GM19239 (cell line): ENCODE measurements at regions not wholly inside any gene's neighbourhood (a gene's known extent, or its start where the extent isn't known, plus 50 kb on each side); places are given as distances from the start of the nearest gene placed in this dataset.
"Not testable (repeated sequence)": the region's sequence is repeated elsewhere in the genome, so short reads cannot be mapped to it uniquely, and the experiment has no call there.

Experiments used
- DNase-seq: peaks from one replicate; pipeline ENCODE4 v3.0.0; 2011; ENCODE audit warnings: low spot score; ENCODE audit not compliant: insufficient read length
- FAIRE-seq: peaks from 2 replicates; lab custom pipeline; 2011; peaks lifted over from hg19 to GRCh38; lab: Jason Lieb, UNC

DNA sequence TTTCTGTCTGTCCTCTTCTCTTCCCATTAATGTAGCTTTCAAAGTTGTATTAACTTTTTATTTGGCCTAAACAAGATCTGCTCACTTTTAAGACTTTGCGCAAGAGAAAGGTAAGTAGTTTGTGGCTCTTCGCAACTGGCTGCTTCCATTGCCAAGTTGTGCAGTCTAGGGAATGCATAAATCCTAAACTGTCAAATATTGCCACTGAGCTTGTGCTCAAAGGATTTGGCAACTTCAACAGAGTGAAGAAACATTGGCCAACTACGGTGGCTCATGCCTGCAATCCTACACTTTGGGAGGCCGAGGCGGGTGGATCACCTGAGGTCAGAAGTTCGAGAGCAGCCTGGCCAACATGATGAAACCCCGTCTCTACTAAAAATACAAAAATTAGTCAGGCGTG lies 826.4 kb downstream of the EPHA4 start:
- DNase-seq, result no peak
- no peak for FAIRE-seq

DNA sequence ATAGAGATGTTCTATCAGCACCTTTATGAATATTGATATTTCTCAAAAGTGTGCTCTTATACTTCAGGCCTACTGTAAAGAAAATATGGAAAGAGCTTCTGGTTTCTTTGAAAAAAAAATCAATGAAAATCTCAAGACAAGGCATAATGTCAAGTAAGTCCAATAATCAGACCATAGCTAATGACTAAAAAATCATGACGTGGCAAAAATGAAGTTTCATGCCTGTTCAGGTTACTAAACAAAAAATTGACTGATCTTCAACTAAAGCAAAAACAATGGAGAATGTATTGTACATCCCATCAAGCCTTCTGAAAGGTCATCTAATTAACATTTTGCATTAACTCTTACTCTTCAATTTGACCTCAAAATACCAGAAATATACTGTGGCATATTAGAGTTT lies 824.4 kb downstream of the EPHA4 start:
- no peak for DNase-seq
- FAIRE-seq, result no peak

DNA sequence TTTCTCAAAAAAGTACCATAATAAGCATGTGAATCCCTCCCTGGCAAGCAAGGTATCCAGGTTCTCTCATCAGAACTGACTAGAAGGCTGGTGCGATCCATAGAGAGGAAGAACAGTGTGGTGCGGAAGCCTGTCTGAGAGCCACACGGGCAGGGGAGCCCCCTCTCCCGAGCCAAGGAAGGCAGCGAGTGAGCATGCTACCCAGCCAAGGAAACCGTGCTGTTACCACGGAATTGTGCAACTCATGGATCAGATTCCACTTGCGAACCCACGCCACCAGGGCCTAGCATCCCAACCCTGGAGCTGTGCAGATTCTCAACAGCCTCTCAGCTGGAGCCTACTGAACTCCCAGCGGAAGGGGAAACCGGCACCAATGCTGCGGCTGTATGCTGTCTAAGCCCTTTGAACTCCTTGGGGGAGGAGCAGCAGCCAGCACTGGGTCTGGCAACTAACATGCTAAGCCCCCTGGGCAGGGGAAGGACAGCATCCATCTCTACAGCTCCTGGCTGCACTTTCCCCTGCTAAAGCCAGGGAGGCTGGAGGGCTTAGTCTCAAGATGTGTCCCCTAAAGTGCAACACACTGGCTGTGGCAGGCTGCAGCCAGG lies 823.1 kb downstream of the EPHA4 start:
- no peak for DNase-seq
- no peak for FAIRE-seq

- DNase-seq (no peak), FAIRE-seq (no peak)
Observed at GRCh38 chr2:220753486-220753885, 818.6 kb downstream of the EPHA4 start.

GRCh38 chr2:220756653-220757052 lies 815.5 kb downstream of the EPHA4 start:
- FAIRE-seq (no peak), DNase-seq (no peak)

DNA sequence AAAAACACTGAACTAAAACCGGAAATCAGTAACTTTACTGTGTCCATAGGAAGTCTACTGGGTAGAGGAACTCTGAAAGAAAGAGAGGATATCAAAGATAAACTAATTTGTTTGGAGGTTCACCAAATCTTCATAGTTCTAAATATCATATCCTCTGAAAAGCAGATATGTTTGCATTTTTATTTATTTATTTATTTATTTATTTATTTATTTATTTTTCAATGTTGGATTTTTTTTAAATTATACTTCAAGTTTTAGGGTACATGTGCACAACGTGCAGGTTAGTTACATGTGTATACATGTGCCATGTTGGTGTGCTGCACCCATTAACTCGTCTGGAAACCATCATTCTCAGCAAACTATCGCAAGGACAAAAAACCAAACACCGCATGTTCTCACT lies 813.7 kb downstream of the EPHA4 start:
- DNase-seq, FAIRE-seq: not testable (repeated sequence)

DNA sequence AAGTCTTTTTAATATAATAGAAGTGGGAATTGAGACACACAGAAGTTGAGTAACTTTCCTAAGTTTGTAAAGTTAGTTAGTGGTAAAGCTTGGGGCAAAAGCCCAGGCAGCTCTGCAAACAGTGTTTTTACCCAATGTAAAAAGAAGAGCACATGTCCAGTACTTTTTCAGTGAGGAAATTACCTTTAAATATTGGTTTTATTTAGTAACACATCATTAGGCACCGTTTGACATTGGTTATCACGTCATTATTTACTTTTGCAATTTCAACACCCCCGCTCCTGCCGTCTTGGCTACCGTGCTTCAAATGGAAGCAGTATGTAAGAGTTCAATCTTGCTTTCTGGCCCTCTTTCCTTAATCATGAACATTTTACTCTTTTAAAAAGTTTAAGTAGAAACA lies 807.9 kb downstream of the EPHA4 start:
- no peak for FAIRE-seq
- no peak for DNase-seq

GRCh38 chr2:220767591-220768255 lies 804.4 kb downstream of the EPHA4 start:
- DNase-seq (no peak), FAIRE-seq (no peak)

DNA sequence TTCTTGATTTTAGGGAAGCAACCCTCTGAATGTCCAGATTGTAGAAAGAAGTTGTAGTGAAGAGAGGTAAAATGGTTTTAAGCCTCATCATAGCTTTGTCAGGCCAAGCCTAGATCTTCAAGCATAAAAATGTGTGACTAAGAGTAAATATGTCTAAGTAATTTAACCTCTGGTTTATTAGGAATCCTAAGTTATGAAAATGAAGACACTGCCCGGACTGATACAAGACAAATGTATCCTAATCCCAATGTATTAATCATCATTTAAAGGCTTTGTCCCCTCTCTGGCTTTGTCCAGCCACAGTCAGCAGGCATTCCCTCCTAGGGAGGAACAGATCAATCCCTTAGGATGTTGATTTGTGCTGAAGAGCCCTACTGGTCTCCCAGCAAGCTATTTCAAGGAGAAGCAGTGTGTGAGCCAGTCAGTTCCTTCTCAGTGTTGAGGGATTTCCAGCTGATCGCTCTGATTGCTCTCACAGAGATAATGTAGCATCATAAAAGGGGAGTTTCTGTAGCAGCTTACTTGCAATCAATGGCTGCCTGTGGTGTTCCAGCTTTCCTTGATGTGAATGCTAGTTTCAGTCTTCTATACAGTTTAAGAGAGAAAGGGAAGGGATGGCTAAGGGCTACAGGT lies 796.1 kb downstream of the EPHA4 start:
- DNase-seq, result no peak
- no peak for FAIRE-seq

- DNase-seq, FAIRE-seq: not testable (repeated sequence)
Observed at GRCh38 chr2:220779076-220779475, 793.0 kb downstream of the EPHA4 start.

DNA sequence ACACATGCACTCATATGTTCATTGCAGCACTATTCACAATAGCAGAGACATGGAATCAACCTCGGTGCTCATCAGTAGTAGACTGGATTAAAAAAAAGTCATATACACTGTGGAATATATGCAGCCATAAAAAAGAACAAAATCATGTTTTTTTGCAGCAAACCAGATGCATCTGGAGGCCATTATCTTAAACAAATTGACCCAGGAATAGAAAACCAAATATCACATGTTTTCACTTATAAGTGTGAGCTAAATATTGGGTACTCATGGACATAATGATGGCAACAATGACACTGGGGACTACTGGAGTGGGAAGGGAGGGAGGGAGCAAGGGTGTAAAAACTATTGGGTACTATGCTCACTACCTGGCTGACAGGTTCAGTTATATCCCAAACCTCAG lies 792.6 kb downstream of the EPHA4 start:
- FAIRE-seq, result no peak
- no peak for DNase-seq

DNA sequence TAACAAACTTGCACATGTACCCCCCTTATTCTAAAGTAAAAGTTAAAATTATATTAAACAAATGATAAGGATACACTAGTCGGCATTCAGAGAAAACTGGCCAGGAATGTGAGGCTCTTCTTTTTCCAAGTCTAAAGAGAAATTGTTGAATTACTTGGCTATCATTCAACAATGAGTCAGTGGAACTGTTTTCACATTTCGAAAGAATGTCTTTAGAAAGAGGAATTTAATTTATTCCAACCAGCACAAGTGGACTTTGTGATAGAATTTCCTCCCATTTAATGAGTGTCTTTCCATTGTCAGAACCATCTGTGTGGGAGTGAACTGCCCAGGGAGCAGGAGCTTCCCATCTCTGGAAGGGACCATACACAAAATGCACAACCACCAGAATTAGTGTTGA lies 792.2 kb downstream of the EPHA4 start:
- no peak for DNase-seq
- FAIRE-seq, result no peak

GRCh38 chr2:220781622-220782241 lies 790.4 kb downstream of the EPHA4 start:
- FAIRE-seq (no peak), DNase-seq (no peak)

DNA sequence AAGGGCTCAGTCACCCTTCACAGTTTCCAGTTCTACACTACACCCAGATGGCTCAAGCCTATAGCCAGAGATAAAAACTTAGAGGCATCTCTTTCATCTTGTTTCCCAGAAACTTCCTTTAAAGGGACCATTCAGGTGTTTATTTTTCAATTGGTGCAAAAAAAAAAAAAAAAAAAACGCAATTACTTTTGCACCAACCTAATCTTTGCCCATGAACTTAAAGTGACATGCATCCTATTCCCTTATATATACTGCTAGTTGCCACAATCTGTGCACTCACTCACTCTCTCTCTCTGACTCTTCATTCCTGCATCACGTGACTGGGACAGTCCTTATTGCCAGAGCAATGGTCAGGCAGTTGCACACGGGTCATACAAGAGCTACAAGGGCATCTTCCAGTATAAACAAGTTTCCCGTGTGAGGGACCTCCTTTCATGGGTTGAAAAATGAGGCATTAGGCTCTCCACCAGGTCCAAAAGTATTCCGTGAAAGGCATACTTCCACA lies 789.4 kb downstream of the EPHA4 start:
- no peak for FAIRE-seq
- no peak for DNase-seq

DNA sequence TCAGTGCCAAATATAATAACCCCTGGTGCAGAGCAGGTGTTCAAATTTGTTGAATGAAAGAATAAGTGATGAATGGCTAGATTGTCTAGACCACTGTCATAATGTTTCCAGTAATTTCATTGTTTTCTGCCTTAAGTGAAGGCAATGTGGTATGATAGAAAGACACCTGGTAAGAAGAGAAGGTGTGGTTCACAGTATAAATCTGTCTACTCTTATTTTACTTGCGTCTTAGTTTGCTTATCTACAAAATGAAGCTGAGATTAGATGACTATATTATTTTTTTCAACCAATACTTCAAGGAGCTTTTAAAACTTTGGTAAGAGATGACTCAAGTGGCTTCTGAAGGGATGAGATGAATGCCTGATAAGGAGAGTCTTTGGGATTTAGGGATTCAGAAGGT lies 788.4 kb downstream of the EPHA4 start:
- no peak for FAIRE-seq

GRCh38 chr2:220785178-220785577 lies 786.9 kb downstream of the EPHA4 start:
- FAIRE-seq (no peak), DNase-seq (no peak)

More for the DNA sequence above, 788.4 kb downstream of the EPHA4 start:
- no peak for DNase-seq

DNA sequence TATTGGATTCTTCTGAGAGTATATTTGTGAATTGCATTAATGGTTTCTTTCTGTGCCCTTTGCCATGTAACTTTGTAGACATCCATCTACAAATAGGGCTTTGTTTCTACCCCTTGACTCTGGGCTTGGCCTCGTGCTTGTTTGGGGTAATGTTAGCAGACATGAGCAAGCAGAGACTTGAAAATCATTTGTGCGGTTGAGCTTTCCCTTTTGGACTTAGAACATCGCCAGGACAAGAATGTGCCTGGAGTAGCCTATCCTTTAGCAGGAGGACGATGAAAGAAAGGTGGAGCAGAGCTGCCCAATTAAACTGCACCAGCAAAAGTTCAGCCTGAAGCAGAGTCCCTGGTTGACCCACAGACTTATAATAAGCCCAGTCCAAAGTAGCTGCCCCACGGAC lies 785.9 kb downstream of the EPHA4 start:
- no peak for DNase-seq
- FAIRE-seq, result no peak

DNA sequence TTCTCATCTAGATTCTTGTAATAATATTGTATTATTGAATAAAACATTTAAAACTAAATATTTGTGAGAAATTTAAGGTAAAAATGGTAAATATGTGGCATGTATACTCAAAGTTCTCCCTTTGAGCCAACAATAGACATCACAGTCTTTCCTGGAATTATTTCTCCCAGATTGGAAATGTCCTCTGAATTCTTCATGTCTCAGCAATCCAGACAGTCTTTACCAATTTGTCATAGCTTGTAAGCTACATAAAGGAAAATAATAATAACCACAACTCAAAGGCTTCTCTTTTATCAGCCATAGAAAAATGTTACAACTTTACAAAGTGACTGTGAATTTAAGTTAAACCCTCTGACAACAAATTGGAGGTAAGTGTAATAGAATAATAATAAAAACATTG lies 784.9 kb downstream of the EPHA4 start:
- DNase-seq, result no peak
- no peak for FAIRE-seq

DNA sequence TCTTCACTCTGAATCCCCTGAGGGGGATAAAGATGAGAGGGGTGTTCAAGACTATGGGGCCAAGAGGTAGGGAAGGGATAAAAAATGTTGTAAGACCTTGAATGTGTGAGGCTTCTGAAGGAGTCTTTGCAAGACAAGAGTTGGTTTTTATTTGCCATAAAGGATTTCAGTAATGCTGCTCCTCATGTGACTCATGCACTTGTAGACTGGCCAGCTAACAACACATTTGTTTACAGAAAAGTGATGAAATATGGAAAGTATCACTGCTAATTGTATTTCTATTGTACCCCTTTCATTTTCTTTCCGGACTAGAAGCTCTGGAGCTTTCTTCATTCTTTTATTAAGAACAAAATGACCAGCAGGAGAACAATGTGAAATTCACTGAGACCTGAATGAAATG lies 782.1 kb downstream of the EPHA4 start:
- FAIRE-seq, result no peak
- DNase-seq, result no peak

GRCh38 chr2:220795705-220796104 lies 776.4 kb downstream of the EPHA4 start:
- DNase-seq, result no peak

GRCh38 chr2:220811115-220811514 lies 761.0 kb downstream of the EPHA4 start:
- no peak for DNase-seq
- FAIRE-seq, result no peak

More at GRCh38 chr2:220795705-220796104, 776.4 kb downstream of the EPHA4 start:
- no peak for FAIRE-seq
